ENCODE measurements at regions not wholly inside any gene's neighbourhood (a gene's known extent, or its start where the extent isn't known, plus 50 kb on each side); places are given as distances from the start of the nearest gene placed in this dataset.

DNA sequence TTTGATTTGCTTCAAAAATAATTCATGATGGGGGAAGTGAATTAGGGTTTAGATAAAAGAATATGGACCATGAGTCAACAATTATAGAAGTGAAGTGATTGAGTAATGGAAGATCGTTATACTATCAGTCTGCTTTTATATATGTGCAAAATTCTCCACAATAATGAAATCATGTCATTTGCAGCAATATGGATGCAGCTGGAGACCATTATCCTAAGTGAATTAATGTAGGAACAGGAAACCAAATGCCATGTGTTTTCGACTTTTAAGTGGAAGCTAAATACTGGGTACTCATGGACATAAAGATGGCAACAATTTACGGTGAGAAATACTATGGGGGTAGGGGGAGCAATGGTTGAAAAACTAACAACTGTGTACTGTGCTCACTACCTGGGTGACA, 144.7 kb upstream of the SRD5A2 start:
- in situ Hi-C loops (cut with HindIII; ENCODE audit: low sequenced_read_pairs) = no loop called here
- TF ChIP-seq, protein P1, sequence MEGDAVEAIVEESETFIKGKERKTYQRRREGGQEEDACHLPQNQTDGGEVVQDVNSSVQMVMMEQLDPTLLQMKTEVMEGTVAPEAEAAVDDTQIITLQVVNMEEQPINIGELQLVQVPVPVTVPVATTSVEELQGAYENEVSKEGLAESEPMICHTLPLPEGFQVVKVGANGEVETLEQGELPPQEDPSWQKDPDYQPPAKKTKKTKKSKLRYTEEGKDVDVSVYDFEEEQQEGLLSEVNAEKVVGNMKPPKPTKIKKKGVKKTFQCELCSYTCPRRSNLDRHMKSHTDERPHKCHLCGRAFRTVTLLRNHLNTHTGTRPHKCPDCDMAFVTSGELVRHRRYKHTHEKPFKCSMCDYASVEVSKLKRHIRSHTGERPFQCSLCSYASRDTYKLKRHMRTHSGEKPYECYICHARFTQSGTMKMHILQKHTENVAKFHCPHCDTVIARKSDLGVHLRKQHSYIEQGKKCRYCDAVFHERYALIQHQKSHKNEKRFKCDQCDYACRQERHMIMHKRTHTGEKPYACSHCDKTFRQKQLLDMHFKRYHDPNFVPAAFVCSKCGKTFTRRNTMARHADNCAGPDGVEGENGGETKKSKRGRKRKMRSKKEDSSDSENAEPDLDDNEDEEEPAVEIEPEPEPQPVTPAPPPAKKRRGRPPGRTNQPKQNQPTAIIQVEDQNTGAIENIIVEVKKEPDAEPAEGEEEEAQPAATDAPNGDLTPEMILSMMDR (IDR thresholded peaks at IDR 0.05; ENCODE audit: low read depth, low read length, missing control alignments) = no peak
- H3K4me3 ChIP-seq (ENCODE audit: low read depth, low read length) = no peak overlapping the region
- DNase-seq (ENCODE audit: low read depth) = no peak

DNA sequence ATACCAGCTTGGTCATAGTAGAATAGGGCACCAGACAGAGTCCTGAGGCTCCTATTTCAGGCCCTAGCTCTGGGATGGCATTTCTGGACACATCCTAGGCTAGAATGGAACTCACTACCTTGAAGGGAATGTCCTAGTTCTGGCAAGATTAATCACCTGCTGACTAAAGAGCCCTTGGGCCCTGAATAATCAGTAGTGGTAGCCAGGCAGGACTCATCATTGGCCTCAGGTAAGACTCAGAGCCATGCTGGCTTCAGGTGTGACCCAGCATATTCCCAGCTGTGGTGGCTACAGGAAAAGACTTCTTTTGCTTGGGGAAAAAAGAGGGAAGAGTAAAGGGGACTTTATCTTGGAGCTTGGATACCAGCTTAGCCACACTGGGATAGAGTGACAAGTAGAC, 131.0 kb upstream of the SRD5A2 start:
- in situ Hi-C loops (cut with HindIII; ENCODE audit: low sequenced_read_pairs) = no loop called here
- no peak for DNase-seq (ENCODE audit: low read depth)
- H3K4me3 ChIP-seq (ENCODE audit: low read depth, low read length) = no peak overlapping the region
- TF ChIP-seq, protein P1 (IDR thresholded peaks at IDR 0.05; ENCODE audit: low read depth, low read length, missing control alignments) = no peak

DNA sequence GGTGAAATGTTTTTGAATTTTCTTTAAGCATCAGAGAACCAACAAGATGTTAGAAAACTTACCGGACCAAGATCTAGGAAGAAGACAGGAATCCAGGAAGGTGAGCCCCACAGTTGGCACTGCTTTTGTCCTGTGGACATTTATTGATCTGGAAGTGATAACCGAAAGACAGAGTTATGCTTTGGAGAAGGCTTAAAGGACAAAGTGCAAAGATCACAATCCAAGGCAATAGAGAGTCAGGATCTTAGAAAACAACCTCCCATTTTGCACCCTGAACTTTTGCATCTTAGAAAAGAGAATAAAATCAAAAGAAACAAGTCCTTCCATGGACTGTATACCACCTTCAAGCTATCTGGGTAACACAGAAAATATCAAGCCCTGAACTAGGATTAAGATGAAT, 129.4 kb upstream of the SRD5A2 start:
- TF ChIP-seq, protein P1 (IDR thresholded peaks at IDR 0.05; ENCODE audit: low read depth, low read length, missing control alignments) = no peak
- in situ Hi-C loops (cut with HindIII; ENCODE audit: low sequenced_read_pairs) = no loop called here
- DNase-seq (ENCODE audit: low read depth) = no peak
- no peak overlapping the region for H3K4me3 ChIP-seq (ENCODE audit: low read depth, low read length)

DNA sequence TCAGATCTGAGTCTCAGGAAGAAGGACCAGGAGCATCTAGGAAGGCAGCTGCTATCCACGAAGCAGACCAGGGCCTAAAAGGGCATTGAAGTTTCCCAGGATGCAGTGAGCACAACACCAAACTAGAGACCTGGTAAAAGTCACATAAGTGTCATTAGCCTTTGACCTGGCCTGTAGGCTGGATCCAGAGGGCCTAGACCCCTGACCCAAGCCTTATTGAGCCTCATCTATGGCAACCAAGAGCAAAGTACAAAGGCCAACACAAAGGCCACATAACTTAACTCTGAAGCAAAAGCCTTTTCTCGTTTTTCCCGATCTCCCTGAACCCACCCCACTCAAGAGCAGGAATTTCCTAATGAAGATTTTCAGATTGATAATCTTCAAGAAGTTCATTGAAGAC, 127.3 kb upstream of the SRD5A2 start:
- in situ Hi-C loops (cut with HindIII; ENCODE audit: low sequenced_read_pairs) = no loop called here
- no peak overlapping the region for H3K4me3 ChIP-seq (ENCODE audit: low read depth, low read length)
- no peak for DNase-seq (ENCODE audit: low read depth)
- TF ChIP-seq, protein P1 (IDR thresholded peaks at IDR 0.05; ENCODE audit: low read depth, low read length, missing control alignments) = no peak

DNA sequence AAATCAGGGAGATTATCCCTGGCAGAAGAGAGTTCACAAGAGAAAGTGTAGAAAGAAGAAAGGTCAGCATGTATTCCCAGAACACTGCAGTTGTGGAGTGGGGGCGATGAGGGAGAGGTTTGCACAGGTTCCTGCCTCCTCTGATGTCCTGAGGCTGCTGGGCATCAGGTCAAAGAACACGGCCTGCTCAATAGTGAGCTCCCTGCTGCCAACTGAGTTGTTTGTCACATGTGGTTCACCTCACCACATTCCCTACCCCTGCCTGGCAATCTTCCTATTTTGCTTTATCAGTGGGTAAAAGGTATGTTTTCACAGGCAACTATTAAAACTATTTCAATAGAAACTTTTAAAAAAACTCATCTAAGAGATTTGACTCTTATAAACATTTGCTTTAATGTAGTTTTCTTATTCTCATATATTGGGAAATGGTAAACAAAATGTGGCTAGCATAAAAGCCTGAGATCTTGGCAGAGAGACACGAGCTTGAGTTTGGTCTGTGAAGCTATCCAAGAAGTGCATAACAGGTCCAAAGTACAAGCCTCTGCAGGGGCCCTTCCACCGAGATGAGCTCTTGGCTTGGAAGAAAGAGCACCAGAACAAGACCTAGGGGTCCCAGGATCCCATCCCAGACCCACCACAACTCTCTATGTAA, 123.9 kb upstream of the SRD5A2 start:
- in situ Hi-C loops (cut with HindIII; ENCODE audit: low sequenced_read_pairs) = no loop called here
- DNase-seq (ENCODE audit: low read depth) = no peak
- H3K4me3 ChIP-seq (ENCODE audit: low read depth, low read length) = no peak overlapping the region
- TF ChIP-seq, protein P1 (IDR thresholded peaks at IDR 0.05; ENCODE audit: low read depth, low read length, missing control alignments) = no peak

DNA sequence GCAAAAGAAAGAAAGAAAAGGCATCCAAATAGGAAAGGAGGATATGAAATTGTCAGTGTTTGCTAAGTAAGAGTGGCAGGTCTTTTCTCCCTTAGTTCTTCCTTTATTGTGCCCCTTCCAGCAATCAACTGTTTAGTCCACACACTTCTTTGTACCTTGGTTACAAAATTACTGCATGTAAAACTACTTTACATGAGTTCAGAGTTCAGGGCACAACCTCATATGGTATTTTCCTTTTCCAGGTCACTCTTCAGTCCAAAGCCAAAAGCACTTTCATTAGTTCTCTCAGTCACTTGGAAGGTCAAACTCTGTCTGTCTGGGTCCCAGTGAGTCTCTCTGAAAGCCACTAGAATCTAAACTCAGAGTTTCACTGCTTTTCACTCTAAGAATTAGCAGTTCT, 122.5 kb upstream of the SRD5A2 start:
- in situ Hi-C loops (cut with HindIII; ENCODE audit: low sequenced_read_pairs) = no loop called here
- H3K4me3 ChIP-seq (ENCODE audit: low read depth, low read length) = no peak overlapping the region
- DNase-seq (ENCODE audit: low read depth) = no peak
- TF ChIP-seq, protein P1 (IDR thresholded peaks at IDR 0.05; ENCODE audit: low read depth, low read length, missing control alignments) = no peak
